Suprapubic skin (tissue), 3 donors: ENCODE measurements at regions not wholly inside any gene's neighbourhood (a gene's known extent, or its start where the extent isn't known, plus 50 kb on each side); places are given as distances from the start of the nearest gene placed in this dataset.

Experiments used
- POLR2AphosphoS5 ChIP-seq, 3 donors: sonication (generic); formaldehyde crosslinking; IDR thresholded peaks; one replicate each; pipeline ENCODE4 v1.6.1; 2017; ENCODE audit warnings: antibody characterized with exemption in 3 of 3
- TF ChIP-seq, protein P1 (sequence below), 2 donors: fragments of 200-600 bp in 1 of 2; fragments of 450-650 bp in 1 of 2; sonication (generic) in 1 of 2; IDR thresholded peaks; one replicate each; pipeline ENCODE4 v1.5.1; 2016 to 2019; ENCODE audit warnings: antibody characterized with exemption in 2 of 2, mild to moderate bottlenecking in 1 of 2, moderate library complexity in 1 of 2

DNA sequence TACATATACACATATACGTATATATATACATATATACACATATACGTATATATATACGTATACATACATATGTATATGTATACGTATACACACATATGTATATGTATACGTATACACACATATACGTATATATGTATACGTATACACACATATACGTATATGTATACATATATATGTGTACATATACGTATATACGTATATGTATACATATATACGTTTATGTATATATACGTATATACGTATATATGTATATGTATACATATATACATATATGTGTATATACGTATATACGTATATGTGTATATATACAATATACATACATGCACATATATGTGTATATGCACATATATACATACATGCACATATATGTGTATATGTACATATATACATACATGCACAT lies 396.2 kb upstream of the DUSP10 start:
- TF ChIP-seq, protein P1, sequence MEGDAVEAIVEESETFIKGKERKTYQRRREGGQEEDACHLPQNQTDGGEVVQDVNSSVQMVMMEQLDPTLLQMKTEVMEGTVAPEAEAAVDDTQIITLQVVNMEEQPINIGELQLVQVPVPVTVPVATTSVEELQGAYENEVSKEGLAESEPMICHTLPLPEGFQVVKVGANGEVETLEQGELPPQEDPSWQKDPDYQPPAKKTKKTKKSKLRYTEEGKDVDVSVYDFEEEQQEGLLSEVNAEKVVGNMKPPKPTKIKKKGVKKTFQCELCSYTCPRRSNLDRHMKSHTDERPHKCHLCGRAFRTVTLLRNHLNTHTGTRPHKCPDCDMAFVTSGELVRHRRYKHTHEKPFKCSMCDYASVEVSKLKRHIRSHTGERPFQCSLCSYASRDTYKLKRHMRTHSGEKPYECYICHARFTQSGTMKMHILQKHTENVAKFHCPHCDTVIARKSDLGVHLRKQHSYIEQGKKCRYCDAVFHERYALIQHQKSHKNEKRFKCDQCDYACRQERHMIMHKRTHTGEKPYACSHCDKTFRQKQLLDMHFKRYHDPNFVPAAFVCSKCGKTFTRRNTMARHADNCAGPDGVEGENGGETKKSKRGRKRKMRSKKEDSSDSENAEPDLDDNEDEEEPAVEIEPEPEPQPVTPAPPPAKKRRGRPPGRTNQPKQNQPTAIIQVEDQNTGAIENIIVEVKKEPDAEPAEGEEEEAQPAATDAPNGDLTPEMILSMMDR (IDR thresholded peaks at IDR 0.05): no peak
- no peak for TF ChIP-seq POLR2AphosphoS5 (IDR thresholded peaks at IDR 0.05)
